GM19023 (cell line): ENCODE measurements at regions not wholly inside any gene's neighbourhood (a gene's known extent, or its start where the extent isn't known, plus 50 kb on each side); places are given as distances from the start of the nearest gene placed in this dataset.
"Not testable (repeated sequence)": the region's sequence is repeated elsewhere in the genome, so short reads cannot be mapped to it uniquely, and the experiment has no call there.

Experiments used
- ATAC-seq: cut with Tn5 transposase; IDR thresholded peaks from one replicate; pipeline ENCODE4 v1.9.1; 2021; ENCODE audit warnings: mild to moderate bottlenecking, moderate library complexity; ENCODE audit not compliant: unreplicated experiment

DNA sequence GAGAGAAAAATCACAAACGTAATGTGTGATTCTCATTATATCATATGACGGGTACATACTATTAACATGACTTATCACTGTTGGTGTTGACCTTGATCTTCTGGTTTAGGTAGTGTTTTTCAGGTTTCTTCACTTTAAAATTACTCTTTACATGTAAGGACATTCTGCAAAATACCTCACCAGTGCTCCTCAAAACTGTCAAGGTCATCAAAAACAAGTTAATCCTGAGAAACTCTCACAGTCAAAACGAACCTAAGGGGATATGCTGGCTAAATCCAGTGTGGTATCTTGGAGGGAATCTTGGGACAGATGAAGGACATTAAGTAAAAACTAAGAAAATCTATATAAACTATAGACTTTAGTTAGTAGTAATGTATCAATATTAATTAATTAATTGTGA lies 499.8 kb downstream of the IRS1 start:
- no peak for ATAC-seq

DNA sequence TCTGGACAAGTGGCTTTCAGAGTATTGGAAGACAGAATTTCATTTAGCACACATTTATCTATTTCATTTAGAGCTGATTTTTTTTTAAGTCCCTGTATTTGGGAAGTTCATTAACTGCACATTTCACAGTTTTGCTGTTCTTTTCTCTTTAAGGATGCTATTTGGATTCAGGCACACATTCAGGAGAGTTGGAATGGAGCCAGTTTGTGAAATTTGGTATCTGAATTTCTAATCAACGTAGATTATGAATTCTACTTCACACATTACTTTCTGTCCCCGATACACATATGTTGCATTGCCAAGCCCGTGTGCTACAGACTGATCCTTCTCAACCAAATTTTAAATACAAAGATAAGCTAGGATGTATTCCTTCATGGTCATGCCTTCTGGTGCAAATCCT lies 503.9 kb downstream of the IRS1 start:
- ATAC-seq = no peak

DNA sequence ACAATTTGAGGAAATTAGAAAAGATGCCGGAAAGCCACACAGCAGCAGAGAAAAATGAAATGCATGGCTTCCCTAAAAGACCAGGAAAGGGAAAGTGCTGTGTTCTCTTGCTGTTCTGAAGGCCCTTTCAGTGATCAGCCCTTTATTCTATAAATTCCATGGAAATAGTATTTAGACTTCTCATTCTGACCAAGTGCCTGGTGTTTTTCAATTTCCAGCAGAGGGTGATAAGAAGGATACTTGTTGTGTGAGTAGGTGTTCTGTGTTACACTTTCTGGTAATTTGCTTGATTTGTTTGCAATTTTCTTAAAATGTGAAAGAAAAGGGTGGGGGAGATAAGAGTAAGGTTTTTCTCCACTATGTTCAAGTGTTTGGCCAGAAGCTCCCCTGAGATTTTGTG lies 504.5 kb downstream of the IRS1 start:
- ATAC-seq = no peak

DNA sequence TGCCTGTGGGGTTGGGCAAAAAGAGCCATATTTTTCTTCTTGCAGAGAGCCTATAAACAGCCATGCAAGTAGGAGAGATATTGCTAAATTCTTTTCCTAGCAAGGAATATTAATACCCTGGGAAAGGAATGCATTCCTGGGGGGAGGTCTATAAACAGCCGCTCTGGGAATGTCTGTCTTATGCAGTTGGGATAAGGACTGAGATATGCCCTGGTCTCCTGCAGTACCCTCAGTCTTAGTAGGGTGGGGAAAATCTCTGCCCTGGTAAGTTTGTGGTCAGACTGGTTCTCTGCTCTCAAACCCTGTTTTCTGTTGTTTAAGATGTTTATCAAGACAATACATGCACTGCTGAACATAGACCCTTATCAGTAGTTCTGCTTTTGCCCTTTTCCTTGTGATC lies 508.3 kb downstream of the IRS1 start:
- ATAC-seq = not testable (repeated sequence)

DNA sequence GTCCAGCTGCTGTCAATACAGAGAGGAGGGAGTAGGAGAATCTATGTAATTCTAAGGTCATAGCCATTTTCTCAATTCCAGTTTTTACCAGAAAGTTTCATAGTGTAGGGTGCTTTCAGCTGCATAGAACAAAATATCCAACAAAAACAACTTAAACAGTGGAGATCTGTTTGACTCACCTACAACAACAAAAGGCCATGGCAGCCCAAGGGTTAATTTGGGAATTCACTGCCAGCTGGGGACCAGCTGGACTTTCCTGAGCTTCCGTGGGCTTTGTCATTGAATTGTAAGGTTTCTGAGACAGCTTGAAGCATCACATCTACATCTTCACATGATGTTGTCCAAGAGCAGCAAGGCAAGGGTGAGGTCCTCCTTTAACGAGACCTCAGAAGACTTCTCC lies 512.7 kb downstream of the IRS1 start:
- no peak for ATAC-seq

DNA sequence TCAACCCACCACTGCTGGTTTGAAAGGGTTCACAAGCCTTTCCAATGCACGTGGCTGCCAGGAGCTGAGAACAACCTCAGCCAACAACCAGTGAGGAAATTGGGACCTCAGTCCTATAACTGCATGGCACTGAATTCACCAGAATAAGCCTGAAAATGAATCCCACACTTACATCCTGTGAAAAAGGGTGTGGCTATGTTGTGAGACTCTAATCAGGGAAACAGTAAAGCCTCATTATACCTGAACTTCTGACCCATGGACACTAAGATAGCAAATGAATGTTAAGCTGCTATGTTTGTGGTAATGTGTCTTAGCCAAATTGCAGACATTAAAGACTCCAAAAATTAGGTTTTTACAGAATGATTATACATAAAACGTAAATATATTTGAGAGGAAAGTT lies 515.8 kb downstream of the IRS1 start:
- ATAC-seq = no peak

DNA sequence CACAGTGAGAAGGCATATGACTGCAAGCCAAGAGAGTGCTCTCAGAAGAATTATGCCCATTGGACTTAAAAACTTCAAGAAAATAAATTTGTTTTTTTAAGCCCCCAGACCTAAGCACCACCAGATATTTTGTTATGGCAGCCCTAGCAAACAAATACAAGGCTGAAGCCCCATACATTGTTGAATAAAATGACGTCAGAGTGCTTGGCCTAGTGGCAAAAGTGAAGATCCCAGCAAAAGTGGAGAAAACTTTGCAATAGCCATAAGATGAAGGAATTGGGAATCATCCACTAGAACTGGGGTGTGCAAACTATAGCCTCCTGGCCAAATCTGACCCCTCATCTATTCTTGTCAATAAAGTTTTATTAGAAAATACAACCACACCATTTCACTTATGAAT lies 517.5 kb downstream of the IRS1 start:
- no peak for ATAC-seq

DNA sequence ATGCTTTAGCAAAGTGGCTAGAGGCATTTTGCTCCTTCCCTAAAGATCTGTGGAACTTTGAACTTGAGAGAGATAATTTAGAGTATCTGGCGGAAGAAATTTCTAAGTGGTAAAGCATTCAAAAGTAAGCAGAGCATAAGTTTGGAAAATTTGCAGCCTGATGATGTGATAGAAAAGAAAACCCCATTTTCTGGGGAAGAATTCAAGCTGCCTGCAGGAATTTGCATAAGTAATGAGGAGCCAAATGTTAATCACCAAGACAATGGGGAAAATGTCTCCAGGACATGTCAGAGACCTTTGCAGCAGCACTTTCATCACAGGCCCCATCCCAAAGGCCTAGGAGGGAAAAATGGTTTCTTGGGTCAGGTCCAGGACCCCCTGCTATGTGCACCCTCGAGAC lies 519.5 kb downstream of the IRS1 start:
- not testable (repeated sequence) for ATAC-seq

DNA sequence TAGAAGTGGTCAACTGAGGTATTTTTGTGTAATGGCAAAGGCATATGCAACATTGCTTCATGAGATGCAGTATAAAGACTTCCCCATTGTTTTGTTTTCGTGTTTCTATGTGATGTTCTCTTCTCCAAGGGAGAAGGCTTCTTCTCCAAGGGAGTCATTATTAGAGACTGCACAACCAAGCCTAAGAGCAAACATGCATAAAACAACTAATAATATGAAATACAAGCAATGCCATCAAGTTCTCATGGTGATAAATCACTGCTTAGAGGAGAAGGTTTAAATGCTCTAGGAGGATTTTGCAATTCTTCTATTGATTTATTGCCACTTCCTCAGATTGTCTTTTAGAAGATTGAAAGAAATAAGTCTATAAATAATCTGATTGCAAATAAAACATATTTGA lies 524.4 kb downstream of the IRS1 start:
- ATAC-seq = no peak

DNA sequence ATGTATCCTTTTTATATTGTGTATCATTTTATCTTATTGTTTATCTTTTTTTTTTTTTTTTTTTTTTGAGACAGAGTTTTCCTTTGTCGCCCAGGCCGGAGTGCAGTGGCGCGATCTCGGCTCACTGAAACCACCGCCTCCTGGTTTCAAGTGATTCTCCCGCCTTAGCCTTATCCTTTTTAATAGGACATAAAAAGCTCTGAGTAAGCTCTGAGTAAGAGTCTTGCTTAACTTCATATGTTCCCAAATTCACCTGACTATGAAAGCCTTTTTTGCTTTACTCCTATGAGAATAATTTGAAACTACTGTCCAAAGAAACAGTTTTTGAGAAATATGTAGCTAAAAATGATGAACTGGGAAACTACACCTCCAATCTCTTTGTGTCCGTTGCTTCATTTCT lies 525.5 kb downstream of the IRS1 start:
- no peak for ATAC-seq

DNA sequence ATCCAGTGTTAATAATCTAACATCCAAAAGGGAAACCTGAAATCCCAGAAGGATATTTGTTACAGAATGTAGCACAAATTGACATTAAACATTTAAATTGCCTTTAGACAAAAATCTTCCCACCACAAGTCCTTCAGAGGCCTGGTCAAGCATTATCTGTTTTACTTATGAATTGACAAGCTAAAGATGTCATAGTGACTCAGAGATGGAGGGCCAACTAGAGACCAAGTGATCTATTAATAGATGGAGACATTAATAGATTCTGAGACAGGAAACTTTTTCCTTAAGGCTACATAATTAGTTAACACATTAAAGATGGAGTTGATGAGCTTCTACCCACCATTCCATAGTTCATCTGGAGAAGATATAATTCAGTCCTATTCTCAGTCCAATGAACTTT lies 526.2 kb downstream of the IRS1 start:
- no peak for ATAC-seq

DNA sequence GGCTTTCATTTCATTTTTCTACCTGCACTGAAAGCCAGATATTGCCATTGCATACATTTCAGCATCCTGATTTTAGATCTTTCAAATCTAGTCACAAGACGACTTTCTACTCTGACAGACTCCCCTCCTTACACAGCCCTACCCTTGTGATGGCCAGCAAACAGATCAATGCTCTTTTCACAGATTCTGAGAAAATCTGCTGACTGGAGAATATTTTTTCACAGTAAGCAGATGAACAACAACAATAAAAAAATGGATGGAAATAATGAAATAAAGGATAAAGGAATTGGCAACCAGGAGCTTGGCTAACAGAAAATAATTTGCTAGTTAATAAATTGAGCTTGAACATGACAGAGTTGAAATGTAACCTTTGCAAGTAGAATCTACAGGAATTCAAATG lies 527.2 kb downstream of the IRS1 start:
- no peak for ATAC-seq

DNA sequence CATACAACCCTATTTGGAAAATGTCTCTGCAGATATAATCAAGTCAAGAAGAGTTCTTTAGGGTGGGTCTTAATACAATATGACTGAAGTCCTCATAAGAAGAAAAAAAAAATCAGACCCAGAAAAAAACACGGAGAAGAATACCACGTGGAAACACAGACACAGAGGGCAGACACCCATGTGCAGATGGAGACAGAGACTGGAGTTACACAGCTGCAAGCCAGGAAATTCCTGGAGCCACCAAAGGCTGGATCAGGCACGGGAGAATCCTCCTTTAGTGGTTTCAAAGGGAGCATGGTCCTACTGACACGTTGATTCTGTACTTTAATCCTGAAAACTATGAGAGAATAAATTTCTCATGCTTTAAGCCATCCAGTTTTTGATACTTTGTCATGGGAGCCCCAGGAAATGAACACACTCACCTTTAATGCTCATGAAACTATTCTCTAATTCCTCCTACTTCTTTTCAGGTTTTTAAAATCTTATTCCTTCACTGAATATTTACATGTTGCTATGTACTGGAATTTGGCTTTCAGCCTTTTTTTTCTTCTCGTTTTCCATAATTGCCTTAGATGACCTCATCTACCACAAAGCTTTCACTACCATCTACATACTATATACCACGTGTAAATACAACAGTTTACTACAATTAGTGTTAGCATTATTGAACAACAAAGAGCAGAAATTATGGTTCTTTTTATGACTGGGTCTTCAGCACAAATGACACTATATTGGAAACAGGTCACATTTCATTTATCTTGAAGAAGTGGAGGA lies 529.1 kb downstream of the IRS1 start:
- ATAC-seq = no peak

DNA sequence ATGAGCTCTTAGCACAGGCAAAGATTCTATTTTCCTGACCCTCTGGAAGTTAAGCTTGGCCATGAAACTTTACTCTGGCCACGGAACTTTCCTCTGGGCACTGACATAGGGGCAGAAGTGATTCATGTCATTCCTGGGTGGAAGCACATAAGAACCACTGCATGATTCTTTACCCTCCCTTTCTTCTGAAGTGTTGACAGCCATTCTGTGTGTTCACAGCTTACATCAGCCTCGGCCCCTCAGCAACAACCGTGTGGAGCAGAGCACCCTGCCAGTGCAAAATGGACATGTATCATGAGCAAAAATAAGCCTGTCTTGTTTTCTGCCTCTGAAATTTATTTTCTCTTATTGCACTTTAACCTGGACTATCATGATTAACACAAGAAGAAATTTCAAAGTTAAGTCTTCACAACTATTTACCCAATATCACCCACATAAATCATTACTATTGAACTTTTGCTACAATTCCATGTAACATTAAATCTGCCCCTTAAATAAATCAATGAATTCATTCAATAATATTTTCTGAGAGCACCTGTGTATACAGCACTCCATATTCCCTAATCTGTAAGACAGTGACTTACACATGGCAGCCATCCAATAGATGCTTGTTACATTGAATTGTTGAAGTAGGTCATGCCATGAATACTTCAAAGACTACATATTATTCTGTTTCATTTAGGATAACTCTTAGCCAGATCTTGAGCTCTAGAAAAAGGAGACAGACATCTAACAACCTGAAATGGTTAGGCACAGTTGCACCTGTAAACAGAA lies 531.9 kb downstream of the IRS1 start:
- no peak for ATAC-seq

DNA sequence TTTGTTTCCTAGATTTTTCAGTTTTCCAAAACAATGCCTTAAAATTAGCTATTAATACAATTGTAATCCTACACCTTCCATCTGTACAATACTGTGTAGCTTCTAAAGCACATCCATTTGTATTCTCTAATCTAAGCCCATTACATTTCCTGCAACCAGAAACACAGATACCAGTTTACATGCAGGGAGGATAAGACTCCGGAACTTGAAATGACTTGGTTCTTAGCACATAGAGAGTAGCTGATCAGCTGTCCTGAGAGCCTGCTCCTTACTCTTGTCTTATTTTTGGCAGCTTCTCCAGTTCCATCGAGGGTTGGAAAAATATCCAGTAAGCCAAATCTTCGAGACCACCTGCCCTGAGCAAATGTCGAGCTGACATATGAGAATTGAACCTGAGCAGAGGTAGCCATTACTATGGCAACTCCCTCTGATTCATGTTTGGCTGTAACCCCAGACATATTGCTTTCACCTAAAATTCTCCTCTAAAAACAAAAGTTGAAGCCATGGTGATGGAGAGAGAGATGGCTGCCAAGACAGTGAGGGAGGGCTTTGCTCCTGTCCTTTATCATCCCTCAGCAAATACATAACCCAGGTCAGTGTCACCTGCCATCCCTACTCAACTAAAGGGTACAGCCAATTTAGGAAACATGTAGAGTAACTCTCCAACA lies 542.8 kb downstream of the IRS1 start:
- no peak for ATAC-seq

DNA sequence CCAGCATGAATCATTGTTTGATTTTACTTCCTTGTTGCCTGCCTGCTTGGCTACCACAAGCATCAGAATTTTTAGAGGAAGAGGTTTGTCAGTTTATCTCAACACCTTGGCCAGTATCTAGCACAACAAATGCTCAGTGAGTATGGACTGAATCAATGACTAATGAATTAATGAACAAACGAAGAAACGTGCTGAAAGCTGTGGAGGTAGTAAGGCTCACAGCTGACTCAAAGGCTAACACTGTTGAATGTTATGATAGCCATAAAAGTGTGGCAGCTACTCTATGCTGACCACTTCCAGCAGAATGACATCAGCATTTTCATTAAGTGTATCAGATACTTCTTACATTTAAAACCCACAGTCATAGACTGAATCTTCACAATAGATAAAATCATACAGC lies 543.4 kb downstream of the IRS1 start:
- no peak for ATAC-seq

DNA sequence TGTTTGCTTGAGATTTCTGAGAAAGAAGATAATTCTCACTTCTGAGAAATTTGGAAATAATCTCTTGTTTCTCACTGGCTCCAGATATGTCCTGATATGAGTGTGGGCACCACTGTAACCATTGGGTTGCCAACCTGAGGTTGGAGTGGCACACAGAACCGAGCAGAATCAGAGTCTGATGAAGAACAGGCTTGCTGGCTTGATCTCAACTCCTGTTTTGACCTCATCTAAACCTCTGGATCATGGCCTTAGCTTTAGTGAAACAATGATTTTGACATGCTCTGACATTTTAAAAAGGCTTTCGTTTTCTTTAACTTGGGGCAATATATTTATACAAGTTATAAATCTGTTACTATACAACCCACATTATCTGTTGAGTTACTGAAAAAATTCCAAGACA lies 548.0 kb downstream of the IRS1 start:
- ATAC-seq = no peak

DNA sequence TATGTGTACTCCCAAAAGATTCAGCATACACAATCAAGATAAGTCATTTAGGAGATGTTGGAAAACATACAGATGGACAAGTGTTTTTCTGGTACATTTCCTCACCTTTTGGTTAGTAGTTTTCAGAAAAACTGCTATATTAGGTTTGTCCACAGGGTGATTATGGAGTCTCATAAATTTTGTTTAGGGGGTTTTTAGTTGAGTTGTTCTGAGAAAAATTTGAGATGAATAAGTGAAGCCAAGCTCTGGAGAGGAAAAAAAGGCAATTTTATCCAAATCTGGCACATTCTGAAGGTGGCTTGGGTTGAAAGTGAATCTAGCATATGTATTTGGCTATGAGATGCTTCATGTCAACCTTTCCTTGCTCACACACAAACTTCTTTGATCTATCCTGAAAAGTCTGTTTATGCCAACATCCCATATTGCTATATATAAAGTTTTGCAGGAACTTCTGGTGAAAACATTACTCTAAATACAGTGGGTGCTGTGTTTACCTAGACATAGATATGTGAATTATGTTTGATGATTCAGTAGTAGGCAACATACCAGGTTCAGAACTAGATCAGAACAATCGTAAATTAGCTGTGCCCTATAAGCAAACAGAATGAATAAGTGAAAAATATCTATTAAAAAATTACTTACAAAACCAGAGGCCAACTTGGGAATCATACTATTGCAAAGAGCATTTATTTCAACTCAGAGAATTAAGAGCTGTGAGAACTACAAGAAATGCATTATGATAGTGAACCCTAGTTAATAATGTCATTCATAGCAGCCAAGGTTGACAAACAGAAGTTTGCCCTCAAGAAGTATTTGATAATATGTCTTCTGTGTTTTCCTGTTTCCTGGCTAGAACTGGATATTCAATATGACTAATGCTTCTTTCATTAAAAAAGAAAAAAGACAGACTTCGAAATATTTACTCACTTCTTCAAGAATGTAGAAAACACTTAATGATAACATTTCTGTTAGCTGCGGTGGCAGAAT lies 552.0 kb downstream of the IRS1 start:
- ATAC-seq = no peak

DNA sequence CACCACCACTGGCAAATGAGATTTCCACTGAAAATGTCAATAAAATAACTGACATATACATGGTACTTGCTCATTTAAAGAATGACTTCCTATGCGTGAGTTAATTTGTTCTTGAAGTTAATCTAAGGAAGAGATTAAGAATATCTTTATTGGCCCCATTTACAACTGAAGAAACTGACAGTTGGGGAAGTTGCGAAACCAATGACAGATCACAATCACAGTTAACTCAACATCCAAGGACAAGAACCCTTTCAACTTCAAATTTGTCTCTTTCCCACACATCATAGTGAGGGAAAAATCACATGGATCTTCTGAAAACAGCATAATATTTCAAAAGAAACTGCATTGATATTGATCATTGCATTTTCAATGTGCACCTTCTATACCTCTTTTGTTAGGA lies 565.4 kb downstream of the IRS1 start:
- no peak for ATAC-seq

DNA sequence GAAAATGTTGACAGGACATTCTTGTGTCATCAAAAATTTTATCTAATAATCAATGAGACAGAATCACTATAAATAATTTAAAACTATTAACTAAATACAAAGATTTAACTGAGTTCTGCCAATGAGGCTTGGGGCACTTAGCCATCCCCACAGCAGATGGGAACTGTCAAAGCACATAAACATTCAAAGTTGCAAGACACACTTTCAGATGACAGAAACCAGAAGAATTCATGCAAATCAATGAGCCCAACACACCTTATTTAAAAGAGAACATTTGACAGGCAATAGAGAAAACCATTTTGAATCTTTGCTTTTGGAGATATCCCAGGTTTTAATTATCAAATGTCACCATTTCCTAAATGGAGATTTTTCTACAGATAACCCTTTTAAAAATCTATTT lies 566.2 kb downstream of the IRS1 start:
- ATAC-seq = no peak

DNA sequence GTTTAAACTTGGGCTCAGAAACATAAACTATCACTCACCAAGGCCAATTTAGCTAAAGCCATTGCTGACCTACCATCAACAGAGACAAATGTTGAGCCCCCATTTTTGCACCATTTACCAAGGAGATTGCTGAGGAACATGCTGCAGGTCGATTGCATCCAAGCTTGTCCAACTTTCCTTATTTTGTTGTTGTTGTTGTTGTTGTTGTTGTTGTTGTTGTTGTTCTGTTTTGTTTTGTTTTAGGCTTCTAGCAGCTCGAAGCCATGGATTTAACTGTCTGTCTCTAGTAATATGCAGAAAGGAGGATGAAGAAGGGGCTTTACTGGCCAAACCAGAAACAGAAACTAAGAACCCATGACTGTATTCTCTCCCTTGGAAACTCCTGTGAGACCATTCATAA lies 571.5 kb downstream of the IRS1 start:
- no peak for ATAC-seq
